LNCAP (cell line): ENCODE measurements at regions not wholly inside any gene's neighbourhood (a gene's known extent, or its start where the extent isn't known, plus 50 kb on each side); places are given as distances from the start of the nearest gene placed in this dataset.

Source experiments
- CTCF ChIP-seq: fragments of 450-650 bp; IDR thresholded peaks from 2 replicates; pipeline ENCODE4 v1.5.1; 2017; ENCODE audit warnings: mild to moderate bottlenecking

- TF ChIP-seq CTCF = no peak
These were observed 1434.7 kb downstream of the BRD1 start for GRCh38 chr22:48393041-48393370.

GRCh38 chr22:48391820-48392219 lies 1435.9 kb downstream of the BRD1 start:
- TF ChIP-seq CTCF = no peak

GRCh38 chr22:48391171-48391711 lies 1436.4 kb downstream of the BRD1 start:
- no peak for TF ChIP-seq CTCF

GRCh38 chr22:48389916-48390315 lies 1437.8 kb downstream of the BRD1 start:
- no peak for TF ChIP-seq CTCF

GRCh38 chr22:48382197-48382596 lies 1445.5 kb downstream of the BRD1 start:
- no peak for TF ChIP-seq CTCF

- TF ChIP-seq CTCF = no peak
These were observed 1447.5 kb downstream of the BRD1 start for GRCh38 chr22:48380016-48380665.

- TF ChIP-seq CTCF = no peak
These were observed 1448.3 kb downstream of the BRD1 start for GRCh38 chr22:48379371-48379770.

GRCh38 chr22:48378673-48379072 lies 1449.0 kb downstream of the BRD1 start:
- TF ChIP-seq CTCF = no peak
